Mesenchymal stem cell (in vitro differentiated cells and primary cell): ENCODE measurements at regions not wholly inside any gene's neighbourhood (a gene's known extent, or its start where the extent isn't known, plus 50 kb on each side); places are given as distances from the start of the nearest gene placed in this dataset.

Experiments
- DNase-seq: peaks from one replicate; pipeline ENCODE4 v3.0.0-alpha.2; 2013
- H2AFZ ChIP-seq: one replicate; pipeline ENCODE4 v1.6.1; 2013; ENCODE audit warnings: low read depth, mild to moderate bottlenecking, control low read depth, inconsistent platforms, low read length, moderate library complexity
- H2AK5ac ChIP-seq: 2 replicates; pipeline ENCODE4 v1.6.1; 2013; ENCODE audit warnings: low read length, moderate library complexity, mild to moderate bottlenecking, inconsistent platforms; ENCODE audit not compliant: severe bottlenecking
- H2BK120ac ChIP-seq: one replicate; pipeline ENCODE4 v1.6.1; 2013; ENCODE audit warnings: low read depth, mild to moderate bottlenecking, inconsistent platforms, low read length, moderate library complexity
- H2BK12ac ChIP-seq, 2 experiments: one replicate each; pipeline ENCODE4 v1.6.1; 2013; ENCODE audit warnings: inconsistent platforms in 2 of 2, low read length in 2 of 2, mild to moderate bottlenecking in 2 of 2, moderate library complexity in 2 of 2, control low read depth in 1 of 2
- H2BK15ac ChIP-seq: one replicate; pipeline ENCODE4 v1.6.1; 2013; ENCODE audit warnings: mild to moderate bottlenecking, low read depth, inconsistent platforms; ENCODE audit not compliant: poor library complexity, severe bottlenecking
- H2BK5ac ChIP-seq: 2 replicates; pipeline ENCODE4 v1.6.1; 2013; ENCODE audit warnings: low read depth, mild to moderate bottlenecking, low read length, control low read depth, inconsistent platforms; ENCODE audit not compliant: poor library complexity, severe bottlenecking
- H3K14ac ChIP-seq, 2 experiments: one replicate each; pipeline ENCODE4 v1.6.1; 2013; ENCODE audit warnings: inconsistent platforms in 2 of 2, low read length in 2 of 2, control low read depth in 1 of 2, mild to moderate bottlenecking in 1 of 2, moderate library complexity in 1 of 2
- H3K18ac ChIP-seq, 2 experiments: one replicate each; pipeline ENCODE4 v1.6.1; 2013; ENCODE audit warnings: inconsistent platforms in 2 of 2, low read length in 2 of 2, control low read depth in 1 of 2, low read depth in 1 of 2, mild to moderate bottlenecking in 1 of 2
- H3K23ac ChIP-seq, 2 experiments: one replicate each; pipeline ENCODE4 v1.6.1; 2013; ENCODE audit warnings: inconsistent platforms in 2 of 2, low read length in 2 of 2, mild to moderate bottlenecking in 2 of 2, moderate library complexity in 2 of 2, control low read depth in 1 of 2
- H3K27ac ChIP-seq: 2 replicates; pipeline ENCODE4 v1.5.1; 2013; ENCODE audit warnings: mild to moderate bottlenecking, moderate library complexity, low read length, control low read depth, inconsistent platforms; ENCODE audit not compliant: poor library complexity, severe bottlenecking
- H3K27me3 ChIP-seq, 2 experiments: 2 replicates each; pipeline versions ENCODE4 v1.6.1 to v1.7.0; 2013; ENCODE audit warnings: low read length in 2 of 2, mild to moderate bottlenecking in 2 of 2, moderate library complexity in 2 of 2, control low read depth in 1 of 2, inconsistent platforms in 1 of 2; ENCODE audit not compliant: control insufficient read depth in 1 of 2, insufficient read depth in 1 of 2
- H3K36me3 ChIP-seq, 2 experiments: 2 replicates each; pipeline versions ENCODE4 v1.6.1 to v1.7.0; 2013; ENCODE audit warnings: low read length in 2 of 2, control low read depth in 1 of 2, inconsistent platforms in 1 of 2, low read depth in 1 of 2, mild to moderate bottlenecking in 1 of 2; ENCODE audit not compliant: insufficient read depth in 2 of 2, control insufficient read depth in 1 of 2
- H3K4ac ChIP-seq, 2 experiments: one replicate each; pipeline ENCODE4 v1.6.1; 2013; ENCODE audit warnings: inconsistent platforms in 2 of 2, low read length in 2 of 2, mild to moderate bottlenecking in 2 of 2, moderate library complexity in 2 of 2, control low read depth in 1 of 2, low read depth in 1 of 2
- H3K4me1 ChIP-seq: 2 replicates; pipeline ENCODE4 v1.6.1; 2013; ENCODE audit warnings: low read depth, low read length, control low read depth; ENCODE audit not compliant: control insufficient read depth, insufficient read depth
- H3K4me2 ChIP-seq: 2 replicates; pipeline ENCODE4 v1.6.1; 2013; ENCODE audit warnings: low read length, mild to moderate bottlenecking, inconsistent platforms; ENCODE audit not compliant: poor library complexity, severe bottlenecking
- H3K4me3 ChIP-seq, 2 experiments: 2 replicates each; pipeline versions ENCODE4 v1.5.1 to v1.7.0; 2013; ENCODE audit warnings: low read length in 2 of 2, mild to moderate bottlenecking in 2 of 2, control low read depth in 1 of 2, low read depth in 1 of 2; ENCODE audit not compliant: insufficient read depth in 1 of 2
- H3K79me1 ChIP-seq: replicated peaks from 2 replicates; pipeline ENCODE4 v1.6.1; 2013; ENCODE audit warnings: mild to moderate bottlenecking, control low read depth, low read length, inconsistent platforms; ENCODE audit not compliant: poor library complexity, severe bottlenecking
- H3K9ac ChIP-seq: 2 replicates; pipeline ENCODE4 v1.7.0; 2013; ENCODE audit warnings: mild to moderate bottlenecking, low read length, moderate library complexity
- H3K9me3 ChIP-seq: 2 replicates; pipeline ENCODE4 v1.7.0; 2013; ENCODE audit warnings: mild to moderate bottlenecking, low read length; ENCODE audit not compliant: control insufficient read depth
- H4K8ac ChIP-seq: one replicate; pipeline ENCODE4 v1.6.1; 2013; ENCODE audit warnings: inconsistent platforms, mild to moderate bottlenecking, low read length, moderate library complexity
- H4K91ac ChIP-seq: one replicate; pipeline ENCODE4 v1.6.1; 2013; ENCODE audit warnings: mild to moderate bottlenecking, low read length, inconsistent platforms
- WGBS: methylation state at CpG from one replicate; pipeline ENCODE4 v1.1.7; 2013; ENCODE audit warnings: mixed read lengths; 5-methylcytosine and 5-hydroxymethylcytosine counted together

GRCh38 chr10:31708474-31708873 is 220.2 kb downstream of the ARHGAP12 start:
- Histone ChIP-seq H3K4me1 (peaks cover 10% of the 10 kb centered on the region), H4K8ac (peak overlapping the region; percentile 27), H3K27me3 (no peaks in the 10 kb centered on the region), H3K4me2 (no peak overlapping the region), H3K27ac (no peak overlapping the region), H2BK12ac (peak overlapping the region; percentile 4 to 65), H2AFZ (no peak overlapping the region), H2BK5ac (no peak overlapping the region), H3K9me3 (peaks cover 23% of the 10 kb centered on the region), H3K14ac (no peak overlapping the region), H3K9ac (peak overlapping the region; percentile 78), H3K23ac (no peak overlapping the region), H3K4ac (peak overlapping the region in 1 of 2 experiments; percentile 3), H3K4me3 (no peak overlapping the region), H3K79me1 (no peaks in the 10 kb centered on the region), H3K18ac (peak overlapping the region; percentile 23 to 38), H2AK5ac (no peak overlapping the region), H2BK15ac (no peak overlapping the region), H3K36me3 (no peaks in the 10 kb centered on the region), H2BK120ac (no peak overlapping the region), H4K91ac (no peak overlapping the region)
- 71% methylated on average over 9 of the region's 9 CpGs for WGBS
- DNase-seq, result peak; percentile 30

GRCh38 chr10:31708046-31708445 is 220.6 kb downstream of the ARHGAP12 start:
- Histone ChIP-seq H3K27ac (peak overlapping the region; percentile 59), H3K79me1 (no peaks in the 10 kb centered on the region), H2BK12ac (peak overlapping the region; percentile 4 to 45), H2BK5ac (no peak overlapping the region), H2AK5ac (no peak overlapping the region), H3K18ac (peak overlapping the region; percentile 23 to 46), H3K36me3 (no peaks in the 10 kb centered on the region), H4K8ac (peak overlapping the region; percentile 90), H3K4me3 (no peak overlapping the region), H3K9me3 (peaks cover 23% of the 10 kb centered on the region), H4K91ac (no peak overlapping the region), H3K9ac (peak overlapping the region; percentile 78), H3K4me1 (peaks cover 10% of the 10 kb centered on the region), H3K27me3 (no peaks in the 10 kb centered on the region), H3K23ac (no peak overlapping the region), H3K4ac (peak overlapping the region in 1 of 2 experiments; percentile 3), H2AFZ (no peak overlapping the region), H3K4me2 (peak overlapping the region; percentile 35), H2BK15ac (no peak overlapping the region), H2BK120ac (peak overlapping the region; percentile 59), H3K14ac (no peak overlapping the region)
- WGBS, result 0% methylated on average over 3 of the region's 3 CpGs
- DNase-seq, result no peak

GRCh38 chr10:31707093-31708039 is 221.3 kb downstream of the ARHGAP12 start:
- Histone ChIP-seq H3K9ac (peak overlapping the region; percentile 78), H3K4me1 (peaks cover 10% of the 10 kb centered on the region), H3K9me3 (peaks cover 19% of the 10 kb centered on the region), H2BK12ac (peak overlapping the region in 1 of 2 experiments; percentile 95), H4K91ac (peak overlapping the region; percentile 84), H3K27me3 (no peaks in the 10 kb centered on the region), H2BK15ac (no peak overlapping the region), H3K4me2 (peak overlapping the region; percentile 35), H3K18ac (peak overlapping the region; percentile 78 to 89), H3K14ac (peak overlapping the region in 1 of 2 experiments; percentile 62), H4K8ac (peak overlapping the region; percentile 56), H3K23ac (peak overlapping the region in 1 of 2 experiments; percentile 56), H3K4me3 (peak overlapping the region in 1 of 2 experiments; percentile 58), H2BK120ac (peak overlapping the region; percentile 76), H2AK5ac (peak overlapping the region; percentile 46), H3K27ac (peak overlapping the region; percentile 59), H2BK5ac (no peak overlapping the region), H2AFZ (peak overlapping the region; percentile 29), H3K79me1 (no peaks in the 10 kb centered on the region), H3K36me3 (no peaks in the 10 kb centered on the region), H3K4ac (peak overlapping the region; percentile 54 to 61)
- WGBS, result 22% methylated on average over 14 of the region's 14 CpGs
- DNase-seq, result peak; percentile 88

GRCh38 chr10:31706464-31707092 is 222.1 kb downstream of the ARHGAP12 start:
- H3K14ac ChIP-seq, result no peak overlapping the region
- H3K23ac ChIP-seq, result no peak overlapping the region
- peak overlapping the region; percentile 56 for H4K8ac ChIP-seq
- peak overlapping the region in 1 of 2 experiments; percentile 7 for H3K4ac ChIP-seq
- H3K4me2 ChIP-seq, result no peak overlapping the region
- H3K9me3 ChIP-seq, result peaks cover 12% of the 10 kb centered on the region
- peaks cover 10% of the 10 kb centered on the region for H3K4me1 ChIP-seq
- H3K27me3 ChIP-seq, result no peaks in the 10 kb centered on the region
- H3K27ac ChIP-seq, result no peak overlapping the region
- no peak overlapping the region for H2AK5ac ChIP-seq
- H2BK5ac ChIP-seq, result no peak overlapping the region
- no peak for DNase-seq
- no peak overlapping the region for H2AFZ ChIP-seq
- no peak overlapping the region for H2BK15ac ChIP-seq
- WGBS, result 70% methylated on average over 7 of the region's 7 CpGs
- peak overlapping the region; percentile 78 to 89 for H3K18ac ChIP-seq
- H3K36me3 ChIP-seq, result no peaks in the 10 kb centered on the region
- H2BK120ac ChIP-seq, result no peak overlapping the region
- peak overlapping the region; percentile 78 for H3K9ac ChIP-seq
- peak overlapping the region; percentile 44 for H4K91ac ChIP-seq
- H3K79me1 ChIP-seq, result no peaks in the 10 kb centered on the region
- H2BK12ac ChIP-seq, result peak overlapping the region in 1 of 2 experiments; percentile 72
- peak overlapping the region in 1 of 2 experiments; percentile 58 for H3K4me3 ChIP-seq
